GM19025 (cell line): ENCODE measurements at regions not wholly inside any gene's neighbourhood (a gene's known extent, or its start where the extent isn't known, plus 50 kb on each side); places are given as distances from the start of the nearest gene placed in this dataset.
"Not testable (repeated sequence)": the region's sequence is repeated elsewhere in the genome, so short reads cannot be mapped to it uniquely, and the experiment has no call there.

Source experiments
- ATAC-seq: cut with Tn5 transposase; IDR thresholded peaks from one replicate; pipeline ENCODE4 v1.9.1; 2021; ENCODE audit warnings: mild to moderate bottlenecking, low read depth, moderate library complexity; ENCODE audit not compliant: unreplicated experiment

- ATAC-seq, result no peak
These were observed 1053.7 kb upstream of the SPRY2 start for GRCh38 chr13:81394640-81395039.

- peak; percentile 50 for ATAC-seq
These were observed 1052.8 kb upstream of the SPRY2 start for GRCh38 chr13:81393721-81394120.

DNA sequence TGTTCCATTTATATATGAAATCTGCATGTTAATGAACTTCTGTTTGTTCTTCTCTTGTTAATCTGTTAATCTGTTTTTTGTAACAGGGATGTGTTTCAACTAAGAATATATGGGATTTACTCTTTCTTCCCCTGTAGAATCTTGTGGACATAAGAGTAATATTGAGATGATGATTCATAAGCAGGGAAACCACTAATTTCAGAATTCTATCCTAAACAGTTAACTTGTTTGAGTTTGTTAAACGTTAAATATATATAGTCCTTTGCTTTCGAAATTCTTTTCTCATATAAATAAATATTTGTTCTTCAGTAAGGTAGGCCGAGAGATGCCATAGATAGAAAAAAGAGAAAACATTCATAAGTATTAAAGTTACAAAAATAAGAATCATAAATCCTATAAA lies 1052.2 kb upstream of the SPRY2 start:
- no peak for ATAC-seq

- no peak for ATAC-seq
These were observed 1047.5 kb upstream of the SPRY2 start for GRCh38 chr13:81388400-81388799.

- no peak for ATAC-seq
These were observed 1042.5 kb upstream of the SPRY2 start for GRCh38 chr13:81383444-81383843.

DNA sequence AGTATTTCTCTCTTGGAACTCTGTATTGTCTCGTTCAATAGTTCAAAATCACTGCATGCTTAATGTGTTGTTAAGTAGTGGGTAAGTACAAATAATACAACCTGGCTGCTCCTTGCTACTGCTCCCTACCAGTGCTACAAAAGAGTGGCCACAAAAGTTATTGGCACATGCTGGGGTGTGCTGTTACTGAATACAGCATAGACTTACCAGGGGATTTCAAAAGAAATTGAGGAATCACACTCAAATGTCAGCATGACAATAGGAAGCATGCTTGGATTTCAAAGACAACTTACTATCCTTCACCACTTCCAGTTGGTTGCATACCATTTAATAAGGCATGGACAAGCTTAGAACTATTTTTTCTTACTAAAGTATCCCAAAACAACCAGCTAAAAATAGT lies 1041.3 kb upstream of the SPRY2 start:
- ATAC-seq, result no peak

DNA sequence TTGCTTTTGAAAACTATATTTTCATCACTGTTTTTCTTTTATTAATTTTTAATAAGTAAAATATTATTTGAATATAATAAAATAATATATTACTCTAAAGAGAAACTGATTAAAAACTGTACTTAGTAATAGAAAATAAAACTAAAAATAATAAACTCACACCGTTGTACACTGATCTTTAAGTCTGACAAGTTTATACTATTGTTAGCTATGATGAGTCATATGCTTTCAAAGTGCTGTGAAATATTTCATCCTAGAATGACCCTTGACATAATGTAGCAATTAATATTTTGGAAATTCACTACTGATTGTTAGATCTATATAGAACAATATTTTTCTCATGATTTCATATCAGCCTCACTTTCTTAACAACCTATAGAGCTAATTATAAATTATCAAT lies 1040.6 kb upstream of the SPRY2 start:
- ATAC-seq, result no peak

DNA sequence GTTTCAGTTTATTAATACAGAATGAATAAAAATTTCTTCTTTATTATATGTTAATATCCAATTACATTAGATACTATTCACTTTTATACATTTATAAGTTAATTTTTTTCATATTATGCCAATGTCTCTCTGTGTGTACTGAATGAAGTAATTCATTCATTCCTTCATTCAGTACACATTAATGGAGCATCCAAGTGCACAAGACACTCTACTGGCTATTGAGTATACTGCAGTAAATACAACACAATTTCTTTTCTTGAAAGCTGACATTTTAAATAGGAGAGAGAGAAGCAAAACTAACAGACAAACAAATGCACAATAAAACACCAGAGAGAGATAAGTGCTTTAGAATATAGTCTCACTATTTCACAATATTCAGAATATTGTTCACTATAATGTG lies 1038.3 kb upstream of the SPRY2 start:
- ATAC-seq, result no peak

DNA sequence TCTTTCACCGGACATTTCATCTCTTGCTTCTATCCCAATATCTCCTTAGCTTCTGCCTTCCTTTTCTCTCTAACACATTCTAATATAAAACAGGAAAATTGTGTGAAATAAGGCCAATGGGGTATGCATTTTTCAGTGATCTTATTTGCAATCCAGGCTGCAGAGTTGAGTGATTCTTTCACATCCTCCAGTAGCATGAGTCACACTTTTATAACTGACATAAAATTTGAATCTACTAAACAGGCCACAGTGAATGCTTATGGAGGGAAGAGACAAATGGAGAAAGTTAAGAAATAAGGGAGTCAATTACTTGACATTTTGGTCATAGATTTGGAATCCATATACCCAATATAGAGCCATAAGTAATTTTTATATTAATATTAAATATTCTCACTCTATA lies 1037.0 kb upstream of the SPRY2 start:
- ATAC-seq, result no peak

- ATAC-seq, result no peak
These were observed 1034.8 kb upstream of the SPRY2 start for GRCh38 chr13:81375709-81376108.

DNA sequence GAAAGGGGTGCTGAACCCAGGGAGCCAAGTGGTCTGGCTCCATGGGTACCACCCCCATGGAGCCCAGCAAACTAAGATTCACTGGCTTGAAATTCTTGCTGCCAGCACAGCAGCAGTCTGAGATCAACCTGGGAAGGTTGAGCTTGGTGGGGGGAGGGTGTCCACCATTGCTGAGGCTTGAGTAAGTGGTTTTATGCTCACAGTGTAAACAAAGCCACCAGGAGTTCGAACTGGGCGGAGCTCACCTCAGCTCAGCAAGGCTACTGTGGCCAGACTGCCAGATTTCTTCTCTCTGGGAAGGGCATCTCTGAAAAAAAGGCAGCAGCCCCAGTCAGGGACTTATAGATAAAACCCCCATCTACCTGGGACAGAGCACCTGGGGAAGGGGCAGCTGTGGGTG lies 1021.8 kb upstream of the SPRY2 start:
- ATAC-seq, result not testable (repeated sequence)

GRCh38 chr13:81350056-81350455 lies 1009.1 kb upstream of the SPRY2 start:
- ATAC-seq, result no peak

- not testable (repeated sequence) for ATAC-seq
These were observed 999.5 kb upstream of the SPRY2 start for GRCh38 chr13:81340118-81341069.

DNA sequence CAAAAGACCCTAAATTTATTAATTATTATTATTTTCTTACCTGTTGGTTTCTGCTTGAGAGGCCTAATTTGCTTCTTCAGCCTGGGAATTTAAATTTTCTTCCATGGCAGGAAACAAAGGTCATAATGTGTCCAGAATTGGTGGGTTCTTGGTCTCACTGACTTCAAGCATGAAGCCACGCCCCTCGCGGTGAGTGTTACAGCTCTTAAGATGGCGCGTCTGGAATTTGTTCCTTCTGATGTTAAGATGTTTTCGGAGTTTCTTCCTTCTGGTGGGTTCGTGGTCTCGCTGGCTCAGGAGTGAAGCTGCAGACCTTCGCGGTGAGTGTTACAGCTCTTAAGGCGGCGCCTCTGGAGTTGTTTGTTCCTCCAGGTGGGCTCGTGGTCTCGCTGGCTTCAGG lies 998.7 kb upstream of the SPRY2 start:
- ATAC-seq, result not testable (repeated sequence)

DNA sequence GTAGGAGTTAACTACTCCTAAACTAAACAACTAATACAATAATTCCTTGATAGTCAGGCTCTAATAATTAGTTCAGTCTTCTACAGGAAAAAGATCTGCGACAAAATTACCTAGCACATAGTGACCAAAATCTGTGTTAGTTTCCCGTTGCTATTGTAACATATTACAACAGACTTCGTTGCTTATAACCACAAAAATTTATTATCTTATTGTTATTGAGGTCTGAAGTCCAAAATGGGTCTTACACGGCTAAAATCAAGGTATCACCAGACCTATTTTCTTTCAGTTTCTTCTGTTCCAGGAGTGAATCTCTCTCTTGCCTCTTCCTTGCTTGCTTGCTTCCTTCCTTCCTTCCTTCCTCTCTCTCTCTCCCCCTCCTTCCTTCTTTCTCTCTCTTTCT lies 993.6 kb upstream of the SPRY2 start:
- ATAC-seq, result no peak

DNA sequence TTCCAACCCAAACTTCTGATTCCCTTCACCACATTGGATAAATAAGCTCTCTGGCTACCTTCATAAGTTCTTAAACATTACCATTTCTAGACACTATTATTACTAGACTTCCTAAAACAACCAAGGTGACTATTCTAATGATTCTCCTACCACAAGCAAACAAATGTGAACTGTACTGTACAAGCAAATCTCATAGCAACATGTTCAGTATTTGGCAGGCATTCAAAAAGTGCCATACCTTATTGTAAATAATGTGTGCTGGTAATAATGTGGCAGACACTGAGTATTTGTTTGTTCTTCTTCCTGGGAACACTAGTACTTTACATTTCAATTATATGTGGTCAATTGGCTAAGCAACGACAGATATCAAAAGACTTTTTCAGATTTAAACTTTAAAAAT lies 986.0 kb upstream of the SPRY2 start:
- ATAC-seq, result no peak

DNA sequence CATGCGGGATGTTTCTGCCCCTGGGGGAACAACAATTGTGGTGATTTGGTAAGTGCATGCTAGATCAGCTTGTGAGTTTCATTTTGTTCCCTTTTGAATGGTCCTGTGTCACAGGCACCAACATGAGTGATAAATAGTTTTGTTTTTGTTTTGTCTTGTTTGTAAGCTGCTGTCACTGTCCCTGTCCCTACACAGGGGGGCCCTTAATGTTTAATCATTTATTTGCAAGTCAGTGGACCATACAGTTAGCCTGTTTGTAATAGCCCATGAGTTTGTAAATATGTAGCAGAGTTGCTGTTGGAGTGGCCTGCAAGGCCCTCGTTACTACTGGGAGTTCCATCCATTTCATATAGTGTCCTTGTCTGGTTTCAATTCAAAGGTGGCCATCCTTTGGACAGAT lies 979.6 kb upstream of the SPRY2 start:
- ATAC-seq, result no peak

DNA sequence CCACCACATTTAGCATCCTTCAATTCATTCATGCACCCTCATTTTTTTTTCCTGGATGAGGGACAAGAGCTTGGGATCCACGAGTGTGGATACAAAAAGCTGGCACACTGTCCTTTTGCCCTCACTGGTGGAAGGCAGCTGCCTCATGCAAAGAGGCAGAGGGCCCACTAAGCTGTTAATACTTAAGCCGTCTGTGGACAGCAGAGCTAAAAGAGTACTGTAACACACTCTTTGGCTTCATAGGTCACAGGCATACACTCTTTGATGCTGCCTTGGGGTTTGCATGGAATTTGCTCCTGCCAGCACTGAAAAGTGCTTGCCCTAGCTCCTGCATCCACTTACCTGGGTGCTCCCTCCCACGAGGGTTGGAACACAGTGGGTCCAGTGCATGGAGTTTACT lies 978.4 kb upstream of the SPRY2 start:
- ATAC-seq, result no peak

DNA sequence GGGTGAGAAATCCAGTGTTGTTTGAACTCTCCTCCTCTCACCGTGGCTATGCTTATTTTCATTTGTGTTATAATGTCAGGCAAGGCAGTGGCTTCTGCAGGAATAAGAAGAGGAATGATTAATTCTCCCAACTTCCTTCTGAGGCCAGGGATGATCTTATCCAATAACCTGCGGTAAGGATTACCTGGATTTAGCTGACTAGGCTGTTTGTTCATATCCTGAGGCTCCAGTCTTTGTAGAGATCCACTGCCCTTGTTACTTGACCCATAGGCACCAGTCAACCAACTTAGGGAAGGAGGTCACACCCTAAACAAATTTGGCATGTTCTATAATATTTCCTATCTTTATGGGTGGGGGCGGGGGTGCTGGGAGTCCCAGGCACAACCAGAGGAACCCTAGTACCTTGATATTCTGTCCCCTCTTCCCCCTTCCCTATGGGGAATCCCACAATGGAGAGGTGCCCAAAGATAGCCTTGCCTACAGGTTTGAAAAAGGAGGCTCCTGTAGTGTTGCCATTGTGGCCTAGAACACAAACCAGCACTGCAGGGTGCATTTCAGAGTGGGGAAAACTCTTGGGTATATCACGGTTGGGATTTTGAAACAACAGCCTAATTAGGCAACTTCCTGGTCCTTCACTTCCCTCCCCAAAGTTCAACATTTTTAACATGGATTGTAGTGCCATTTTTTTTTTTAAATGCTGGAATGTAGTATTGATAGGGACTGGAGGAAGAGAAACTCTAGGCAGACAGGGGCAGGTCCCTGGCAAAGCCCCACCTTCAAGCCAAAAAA lies 977.5 kb upstream of the SPRY2 start:
- no peak for ATAC-seq

GRCh38 chr13:81314461-81314860 lies 973.5 kb upstream of the SPRY2 start:
- no peak for ATAC-seq

- ATAC-seq, result no peak
These were observed 965.0 kb upstream of the SPRY2 start for GRCh38 chr13:81305928-81306327.
